Kidney (tissue), 13 donors: ENCODE measurements at regions not wholly inside any gene's neighbourhood (a gene's known extent, or its start where the extent isn't known, plus 50 kb on each side); places are given as distances from the start of the nearest gene placed in this dataset.

Experiments used
- DNase-seq, 5 donors: peaks; one replicate each; pipeline ENCODE4 v3.0.0-alpha.2; 2013 to 2020
- FAIRE-seq: peaks from 2 replicates; lab custom pipeline; 2012; peaks lifted over from hg19 to GRCh38; lab: Jason Lieb, UNC
- H3K27ac ChIP-seq, 2 donors: one replicate each; pipeline ENCODE4 v1.7.0; 2013; ENCODE audit warnings: low read depth in 2 of 2, low read length in 2 of 2, inconsistent platforms in 1 of 2
- H3K27me3 ChIP-seq: one replicate; pipeline ENCODE4 v1.7.1; 2013; ENCODE audit warnings: low read length, inconsistent platforms; ENCODE audit not compliant: control insufficient read depth, insufficient read depth
- H3K36me3 ChIP-seq, 3 donors: one replicate each; pipeline versions ENCODE4 v1.7.0 to v1.7.1; 2013; ENCODE audit warnings: low read length in 3 of 3, control low read depth in 1 of 3, inconsistent platforms in 1 of 3; ENCODE audit not compliant: insufficient read depth in 3 of 3, control insufficient read depth in 2 of 3
- H3K4me1 ChIP-seq, 3 donors: one replicate each; pipeline versions ENCODE4 v1.7.0 to v1.7.1; 2013; ENCODE audit warnings: low read length in 3 of 3, inconsistent platforms in 1 of 3, low read depth in 1 of 3; ENCODE audit not compliant: control insufficient read depth in 2 of 3, insufficient read depth in 2 of 3
- H3K4me3 ChIP-seq, 3 donors: one replicate each; pipeline versions ENCODE4 v1.7.0 to v1.8.1; 2013; ENCODE audit warnings: low read length in 3 of 3, control low read depth in 1 of 3, inconsistent platforms in 1 of 3
- H3K9ac ChIP-seq, 3 donors: one replicate each; pipeline versions ENCODE4 v1.7.0 to v1.7.1; 2013; ENCODE audit warnings: low read length in 3 of 3, control low read depth in 1 of 3, inconsistent platforms in 1 of 3
- H3K9me3 ChIP-seq, 3 donors: one replicate each; pipeline versions ENCODE4 v1.7.0 to v1.7.1; 2013; ENCODE audit warnings: low read length in 3 of 3, control low read depth in 1 of 3, inconsistent platforms in 1 of 3; ENCODE audit not compliant: control insufficient read depth in 2 of 3, insufficient read depth in 1 of 3
- CTCF ChIP-seq: IDR thresholded peaks from 3 replicates; pipeline ENCODE4 v1.5.1; 2012; ENCODE audit warnings: mild to moderate bottlenecking, moderate library complexity, borderline replicate concordance; ENCODE audit not compliant: insufficient read depth; ENCODE audit errors: extremely low read depth
- intact Hi-C: fragments of 100-400 bp; cut with DNase I; formaldehyde crosslinking; loops from one replicate; pipeline ENCODE4 v1.11.1; 2022
- donor health status: control.
- donor health status: control.
- donor health status: control.
- donor health status: control.
- donor health status: control.
- donor health status: DM: yes; HTN: yes; CAD: no.
- donor health status: Normal renal cell carcinoma (clear cell type).

GRCh38 chr1:232566093-232566492 lies 63.8 kb downstream of the SIPA1L2 start:
- FAIRE-seq: no peak
- no peaks in the 10 kb centered on the region for H3K27me3 ChIP-seq
- H3K9ac ChIP-seq: no peak overlapping the region
- no peak overlapping the region for H3K4me3 ChIP-seq
- no peak for TF ChIP-seq CTCF
- DNase-seq: no peak
- H3K36me3 ChIP-seq: no peaks in the 10 kb centered on the region
- H3K4me1 ChIP-seq: peaks cover 0 to 2% (median 0%) of the 10 kb centered on the region in 3 donors
- intact Hi-C loops: no loop called here
- no peak overlapping the region for H3K27ac ChIP-seq
- no peaks in the 10 kb centered on the region for H3K9me3 ChIP-seq

DNA sequence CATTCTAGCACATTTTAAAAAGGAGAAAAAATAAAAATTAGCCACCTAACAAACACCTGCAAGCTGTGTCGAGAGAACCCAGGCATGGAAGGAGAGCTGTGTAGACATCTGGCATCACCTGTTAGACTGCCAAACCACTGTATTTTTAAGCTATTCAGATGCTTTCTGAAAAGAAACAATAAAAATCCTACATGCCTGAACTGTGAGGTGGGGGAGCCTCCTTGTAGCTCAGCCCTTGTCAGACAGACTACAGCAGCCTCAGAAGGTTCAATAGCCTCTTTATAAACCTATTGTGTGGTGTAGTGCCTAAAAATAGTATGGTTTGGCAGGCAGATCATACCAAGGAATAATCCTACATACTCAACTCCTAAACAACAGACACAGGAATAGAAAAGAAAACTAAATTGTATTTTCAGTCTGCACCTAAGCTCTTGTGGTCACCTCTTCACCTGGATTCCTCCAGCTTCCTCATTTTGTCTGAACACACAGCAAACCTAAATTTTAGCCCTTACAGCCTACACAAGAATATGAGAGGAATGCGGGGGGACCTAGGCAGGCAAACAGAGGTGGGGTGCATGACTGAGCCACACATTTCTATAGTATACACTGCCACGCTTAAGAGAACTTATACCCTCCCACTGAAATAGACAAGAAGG lies 67.0 kb downstream of the SIPA1L2 start:
- no peak for FAIRE-seq
- TF ChIP-seq CTCF: no peak
- Histone ChIP-seq H3K9ac (no peak overlapping the region), H3K4me1 (peaks cover 0 to under 1% (median 0%) of the 10 kb centered on the region in 3 donors), H3K9me3 (no peaks in the 10 kb centered on the region), H3K27ac (no peak overlapping the region), H3K27me3 (no peaks in the 10 kb centered on the region), H3K4me3 (no peak overlapping the region), H3K36me3 (no peaks in the 10 kb centered on the region)
- DNase-seq: no peak
- intact Hi-C loops: no loop called here

DNA sequence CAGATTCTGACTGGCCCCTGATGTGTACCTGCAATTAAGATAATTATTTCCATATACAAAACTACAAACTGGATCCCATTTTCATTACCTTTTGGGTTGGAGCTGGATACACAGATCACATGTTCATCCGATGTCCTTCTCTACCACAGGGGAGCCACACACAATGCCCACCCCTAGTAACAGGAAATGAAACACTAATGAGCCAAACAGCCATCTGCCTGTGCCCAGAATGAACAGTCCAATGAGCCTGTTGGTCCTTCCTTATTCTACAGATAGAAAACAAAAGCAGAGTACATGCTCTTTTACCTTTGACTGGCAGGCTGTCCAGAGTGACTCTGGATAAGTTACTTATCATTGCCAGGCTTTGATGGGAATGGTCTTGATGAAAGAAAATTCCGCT lies 68.6 kb downstream of the SIPA1L2 start:
- no peaks in the 10 kb centered on the region for H3K4me1 ChIP-seq
- no peak for TF ChIP-seq CTCF
- H3K27ac ChIP-seq: no peak overlapping the region
- FAIRE-seq (no peak), DNase-seq (no peak)
- intact Hi-C loops: no loop called here
- H3K36me3 ChIP-seq: no peaks in the 10 kb centered on the region
- H3K9ac ChIP-seq: no peak overlapping the region
- H3K4me3 ChIP-seq: no peak overlapping the region
- H3K27me3 ChIP-seq: no peaks in the 10 kb centered on the region
- no peaks in the 10 kb centered on the region for H3K9me3 ChIP-seq

DNA sequence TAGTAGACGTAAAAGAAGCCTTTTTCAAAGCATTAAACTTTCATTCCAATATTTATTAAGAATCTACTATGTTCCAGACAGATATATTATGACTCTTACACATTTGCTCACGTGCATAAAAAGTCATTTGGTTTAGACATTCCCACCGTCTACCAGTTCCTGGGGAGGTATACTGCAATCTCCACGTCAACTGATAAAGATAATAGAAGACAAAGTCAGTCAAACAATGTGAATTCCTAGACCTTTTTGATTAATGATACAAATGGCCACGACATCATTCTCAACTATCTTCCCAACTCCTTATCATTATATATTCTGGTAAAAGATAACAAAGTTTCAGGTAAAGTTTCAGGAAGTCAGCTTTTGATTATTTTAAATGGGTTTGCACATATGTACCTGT lies 69.0 kb downstream of the SIPA1L2 start:
- no peak for DNase-seq
- no peak for TF ChIP-seq CTCF
- Histone ChIP-seq H3K9me3 (no peaks in the 10 kb centered on the region), H3K36me3 (no peaks in the 10 kb centered on the region), H3K9ac (no peak overlapping the region), H3K27ac (no peak overlapping the region), H3K4me3 (no peak overlapping the region), H3K27me3 (no peaks in the 10 kb centered on the region), H3K4me1 (no peaks in the 10 kb centered on the region)
- FAIRE-seq: no peak
- intact Hi-C loops: no loop called here
